MM.1S (cell line): ENCODE measurements at regions not wholly inside any gene's neighbourhood (a gene's known extent, or its start where the extent isn't known, plus 50 kb on each side); places are given as distances from the start of the nearest gene placed in this dataset.

Experiments used
- EZH2 ChIP-seq: fragments of 300-600 bp; sonication (generic); optimal IDR thresholded peaks from 2 replicates; pipeline ENCODE3; 2017; ENCODE audit warnings: low read depth, mild to moderate bottlenecking, antibody characterized with exemption, low read length, mixed read lengths
- EZH2phosphoT487 ChIP-seq: fragments of 300-600 bp; sonication (generic); IDR thresholded peaks from 2 replicates; pipeline ENCODE4 v1.6.1; 2018; ENCODE audit warnings: antibody characterized with exemption, low read length
- TF ChIP-seq, protein P1 (sequence below): fragments of 300-600 bp; sonication (generic); IDR thresholded peaks from 2 replicates; pipeline ENCODE4 v1.5.1; 2016; ENCODE audit warnings: antibody characterized with exemption, low read length, mixed read lengths

DNA sequence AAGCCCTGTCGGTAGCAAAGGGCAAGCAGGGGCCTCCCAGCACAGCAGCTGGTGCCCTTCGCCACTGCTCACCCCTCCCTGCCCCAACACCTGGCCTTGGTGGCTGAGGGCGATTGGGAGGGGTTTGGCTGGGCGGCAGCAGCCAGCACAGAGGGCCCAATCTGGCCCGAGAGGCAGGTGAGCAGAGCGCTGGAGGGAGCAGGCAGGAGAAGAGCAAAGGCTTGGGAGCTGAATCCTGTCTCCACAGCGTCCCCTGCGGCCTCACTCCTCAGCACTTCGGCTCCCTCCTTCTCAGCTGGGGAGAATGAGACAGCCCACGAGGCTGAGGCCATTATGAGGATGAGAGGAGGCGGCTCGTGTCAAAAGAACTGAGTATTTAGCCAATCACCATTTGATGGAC is 74.9 kb upstream of the TAF1B start:
- TF ChIP-seq, protein P1, sequence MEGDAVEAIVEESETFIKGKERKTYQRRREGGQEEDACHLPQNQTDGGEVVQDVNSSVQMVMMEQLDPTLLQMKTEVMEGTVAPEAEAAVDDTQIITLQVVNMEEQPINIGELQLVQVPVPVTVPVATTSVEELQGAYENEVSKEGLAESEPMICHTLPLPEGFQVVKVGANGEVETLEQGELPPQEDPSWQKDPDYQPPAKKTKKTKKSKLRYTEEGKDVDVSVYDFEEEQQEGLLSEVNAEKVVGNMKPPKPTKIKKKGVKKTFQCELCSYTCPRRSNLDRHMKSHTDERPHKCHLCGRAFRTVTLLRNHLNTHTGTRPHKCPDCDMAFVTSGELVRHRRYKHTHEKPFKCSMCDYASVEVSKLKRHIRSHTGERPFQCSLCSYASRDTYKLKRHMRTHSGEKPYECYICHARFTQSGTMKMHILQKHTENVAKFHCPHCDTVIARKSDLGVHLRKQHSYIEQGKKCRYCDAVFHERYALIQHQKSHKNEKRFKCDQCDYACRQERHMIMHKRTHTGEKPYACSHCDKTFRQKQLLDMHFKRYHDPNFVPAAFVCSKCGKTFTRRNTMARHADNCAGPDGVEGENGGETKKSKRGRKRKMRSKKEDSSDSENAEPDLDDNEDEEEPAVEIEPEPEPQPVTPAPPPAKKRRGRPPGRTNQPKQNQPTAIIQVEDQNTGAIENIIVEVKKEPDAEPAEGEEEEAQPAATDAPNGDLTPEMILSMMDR, result peak; percentile 14
- TF ChIP-seq EZH2, result no peak
- no peak for TF ChIP-seq EZH2phosphoT487
